ENCODE measurements at regions not wholly inside any gene's neighbourhood (a gene's known extent, or its start where the extent isn't known, plus 50 kb on each side); places are given as distances from the start of the nearest gene placed in this dataset.

- no peak for DNase-seq (ENCODE audit: low read depth, low spot score)
These were observed 452.0 kb downstream of the ENC1 start for GRCh38 chr5:74188351-74189105.

GRCh38 chr5:74187757-74188156, 452.8 kb downstream of the ENC1 start:
- no peak for DNase-seq (ENCODE audit: low read depth, low spot score)

- no peak for DNase-seq (ENCODE audit: low read depth, low spot score)
These were observed 453.9 kb downstream of the ENC1 start for GRCh38 chr5:74186356-74187315.

- DNase-seq (ENCODE audit: low read depth, low spot score), result no peak
These were observed 454.9 kb downstream of the ENC1 start for GRCh38 chr5:74185599-74185998.

- no peak for DNase-seq (ENCODE audit: low read depth, low spot score)
These were observed 455.9 kb downstream of the ENC1 start for GRCh38 chr5:74184649-74185048.

GRCh38 chr5:74183041-74183440, 457.5 kb downstream of the ENC1 start:
- DNase-seq (ENCODE audit: low read depth, low spot score), result no peak

GRCh38 chr5:74182603-74183002, 457.9 kb downstream of the ENC1 start:
- DNase-seq (ENCODE audit: low read depth, low spot score), result no peak

GRCh38 chr5:74179701-74180100, 460.8 kb downstream of the ENC1 start:
- no peak for DNase-seq (ENCODE audit: low read depth, low spot score)

- no peak for DNase-seq (ENCODE audit: low read depth, low spot score)
These were observed 461.3 kb downstream of the ENC1 start for GRCh38 chr5:74179179-74179578.

- no peak for DNase-seq (ENCODE audit: low read depth, low spot score)
These were observed 462.6 kb downstream of the ENC1 start for GRCh38 chr5:74177961-74178360.

- DNase-seq (ENCODE audit: low read depth, low spot score), result no peak
These were observed 466.2 kb downstream of the ENC1 start for GRCh38 chr5:74174366-74174765.

- DNase-seq (ENCODE audit: low read depth, low spot score), result no peak
These were observed 466.9 kb downstream of the ENC1 start for GRCh38 chr5:74173665-74174064.

GRCh38 chr5:74173241-74173640, 467.3 kb downstream of the ENC1 start:
- no peak for DNase-seq (ENCODE audit: low read depth, low spot score)

GRCh38 chr5:74169701-74170100, 470.8 kb downstream of the ENC1 start:
- no peak for DNase-seq (ENCODE audit: low read depth, low spot score)

GRCh38 chr5:74167930-74168315, 472.6 kb downstream of the ENC1 start:
- no peak for DNase-seq (ENCODE audit: low read depth, low spot score)

- DNase-seq (ENCODE audit: low read depth, low spot score), result no peak
These were observed 473.2 kb downstream of the ENC1 start for GRCh38 chr5:74167206-74167929.

GRCh38 chr5:74166064-74166463, 474.5 kb downstream of the ENC1 start:
- DNase-seq (ENCODE audit: low read depth, low spot score), result no peak

- no peak for DNase-seq (ENCODE audit: low read depth, low spot score)
These were observed 475.7 kb downstream of the ENC1 start for GRCh38 chr5:74164725-74165235.

- DNase-seq (ENCODE audit: low read depth, low spot score), result no peak
These were observed 478.0 kb downstream of the ENC1 start for GRCh38 chr5:74162524-74162923.

GRCh38 chr5:74161170-74161569, 479.4 kb downstream of the ENC1 start:
- DNase-seq (ENCODE audit: low read depth, low spot score), result no peak

GRCh38 chr5:74156728-74157383, 483.7 kb downstream of the ENC1 start:
- DNase-seq (ENCODE audit: low read depth, low spot score), result no peak

Data from brain pericyte (primary cell).